ENCODE measurements at regions not wholly inside any gene's neighbourhood (a gene's known extent, or its start where the extent isn't known, plus 50 kb on each side); places are given as distances from the start of the nearest gene placed in this dataset.

DNA sequence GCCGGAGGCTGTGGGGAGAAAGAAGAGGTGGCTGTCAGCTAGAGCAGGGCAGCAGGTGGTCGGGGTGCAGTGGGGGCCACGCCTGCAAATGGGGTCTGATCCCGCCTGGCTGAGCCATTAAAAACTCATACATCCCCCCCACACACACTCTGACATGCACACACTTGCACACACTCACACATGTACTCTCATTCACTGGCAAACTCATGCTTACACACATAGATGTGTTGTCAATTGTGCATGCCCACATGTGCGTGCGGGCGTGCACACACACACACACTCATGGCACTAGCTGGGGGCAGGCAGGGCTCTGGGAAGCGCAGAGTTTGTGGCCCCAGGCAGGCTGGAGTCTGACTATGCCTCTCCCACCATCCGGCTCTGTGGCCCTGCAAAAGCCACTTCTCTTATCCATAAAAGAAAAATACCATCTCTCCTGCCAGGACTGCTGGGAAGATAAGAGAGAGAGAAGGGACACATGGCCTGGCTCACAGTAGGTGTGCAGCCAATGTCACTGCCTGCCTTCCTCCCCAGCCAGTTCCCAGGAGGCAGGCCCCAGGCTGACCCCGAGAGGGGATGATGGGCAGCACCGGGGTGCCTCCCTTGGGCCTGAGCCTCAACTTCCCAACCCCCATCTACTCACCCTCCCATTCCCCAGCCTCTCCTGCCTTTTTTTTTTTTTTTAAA, 163.5 kb upstream of the LINGO1 start:
- 68 to 81% (median 75%) methylated on average over 7 to 11 of the region's 11 CpGs for WGBS, 5 donors
- DNase-seq: no peak
- H3K4me3 ChIP-seq: no peak overlapping the region
- H3K27me3 ChIP-seq: peaks cover 0 to 25% (median 8%) of the 10 kb centered on the region in 3 donors
- TF ChIP-seq POLR2AphosphoS5 (IDR thresholded peaks at IDR 0.05) (no peak), POLR2A (IDR thresholded peaks at IDR 0.05) (no peak), EP300 (IDR thresholded peaks at IDR 0.05) (no peak)
- TF ChIP-seq, protein P1, sequence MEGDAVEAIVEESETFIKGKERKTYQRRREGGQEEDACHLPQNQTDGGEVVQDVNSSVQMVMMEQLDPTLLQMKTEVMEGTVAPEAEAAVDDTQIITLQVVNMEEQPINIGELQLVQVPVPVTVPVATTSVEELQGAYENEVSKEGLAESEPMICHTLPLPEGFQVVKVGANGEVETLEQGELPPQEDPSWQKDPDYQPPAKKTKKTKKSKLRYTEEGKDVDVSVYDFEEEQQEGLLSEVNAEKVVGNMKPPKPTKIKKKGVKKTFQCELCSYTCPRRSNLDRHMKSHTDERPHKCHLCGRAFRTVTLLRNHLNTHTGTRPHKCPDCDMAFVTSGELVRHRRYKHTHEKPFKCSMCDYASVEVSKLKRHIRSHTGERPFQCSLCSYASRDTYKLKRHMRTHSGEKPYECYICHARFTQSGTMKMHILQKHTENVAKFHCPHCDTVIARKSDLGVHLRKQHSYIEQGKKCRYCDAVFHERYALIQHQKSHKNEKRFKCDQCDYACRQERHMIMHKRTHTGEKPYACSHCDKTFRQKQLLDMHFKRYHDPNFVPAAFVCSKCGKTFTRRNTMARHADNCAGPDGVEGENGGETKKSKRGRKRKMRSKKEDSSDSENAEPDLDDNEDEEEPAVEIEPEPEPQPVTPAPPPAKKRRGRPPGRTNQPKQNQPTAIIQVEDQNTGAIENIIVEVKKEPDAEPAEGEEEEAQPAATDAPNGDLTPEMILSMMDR (IDR thresholded peaks at IDR 0.05): no peak
- H3K27ac ChIP-seq: no peak overlapping the region
- no peaks in the 10 kb centered on the region for H3K4me1 ChIP-seq
- no peaks in the 10 kb centered on the region for H3K9me3 ChIP-seq
- intact Hi-C loops (cut with DNase I; ENCODE audit: low total_unique reads): no loop called here
- H3K36me3 ChIP-seq: no peaks in the 10 kb centered on the region

DNA sequence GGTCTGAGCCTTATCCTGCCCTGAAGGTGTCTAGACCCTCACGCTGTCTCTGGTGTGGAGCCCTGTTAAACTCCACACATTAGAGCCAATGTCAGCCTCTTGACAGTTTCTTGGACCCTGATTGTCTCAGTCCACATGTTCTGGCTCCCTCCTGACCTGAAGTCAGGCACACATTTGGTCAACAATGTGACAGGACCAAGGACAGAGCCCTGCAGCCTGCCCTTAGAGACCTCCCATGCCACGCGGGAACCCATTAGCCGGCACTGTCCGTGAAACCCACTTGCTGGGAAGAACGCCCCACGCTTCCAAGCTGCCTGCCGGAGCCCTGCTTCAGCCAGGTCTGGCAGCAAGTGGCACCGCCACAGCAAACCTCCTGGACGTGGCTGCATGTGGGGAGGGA, 162.7 kb upstream of the LINGO1 start:
- no peak for TF ChIP-seq POLR2AphosphoS5 (IDR thresholded peaks at IDR 0.05)
- TF ChIP-seq POLR2A (IDR thresholded peaks at IDR 0.05): no peak
- TF ChIP-seq, protein P1 (IDR thresholded peaks at IDR 0.05): no peak
- no peak for TF ChIP-seq EP300 (IDR thresholded peaks at IDR 0.05)
- Histone ChIP-seq H3K9me3 (no peaks in the 10 kb centered on the region), H3K4me3 (no peak overlapping the region), H3K27me3 (peaks cover 0 to 33% (median 8%) of the 10 kb centered on the region in 3 donors), H3K27ac (no peak overlapping the region), H3K4me1 (no peaks in the 10 kb centered on the region), H3K36me3 (no peaks in the 10 kb centered on the region)
- intact Hi-C loops (cut with DNase I; ENCODE audit: low total_unique reads): no loop called here
- no peak for DNase-seq
- WGBS, 5 donors: 63 to 77% (median 69%) methylated on average over 8 to 10 of the region's 10 CpGs

DNA sequence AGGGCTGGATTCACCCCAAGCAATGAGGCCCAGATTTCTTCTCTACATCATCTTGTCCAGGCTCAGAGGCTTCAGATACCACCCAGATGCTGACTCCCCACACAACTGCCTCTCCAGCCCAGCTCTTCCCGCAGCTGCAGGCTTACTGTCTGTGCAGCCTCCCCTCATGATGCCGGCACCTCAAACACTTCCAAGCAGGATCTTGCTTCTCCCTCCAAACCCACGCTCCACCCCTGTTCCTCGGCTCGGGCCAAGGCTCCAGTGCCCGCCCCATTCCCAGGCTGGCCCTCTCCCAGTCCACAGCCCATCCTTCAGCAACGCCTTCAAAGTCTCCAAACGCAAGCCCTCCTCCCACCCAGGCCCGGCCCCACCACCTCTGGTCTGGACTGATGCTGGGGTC, 159.2 kb upstream of the LINGO1 start:
- peak in 1 of 2 donors; percentile 45 for DNase-seq
- no peaks in the 10 kb centered on the region for H3K36me3 ChIP-seq
- 70 to 82% (median 78%) methylated on average over 9 of the region's 9 CpGs for WGBS, 5 donors
- H3K4me3 ChIP-seq: no peak overlapping the region
- H3K27ac ChIP-seq: no peak overlapping the region
- no peaks in the 10 kb centered on the region for H3K9me3 ChIP-seq
- intact Hi-C loops (cut with DNase I; ENCODE audit: low total_unique reads): no loop called here
- no peak for TF ChIP-seq EP300 (IDR thresholded peaks at IDR 0.05)
- H3K4me1 ChIP-seq: no peaks in the 10 kb centered on the region
- H3K27me3 ChIP-seq: peaks cover 0 to 44% (median 8%) of the 10 kb centered on the region in 3 donors

DNA sequence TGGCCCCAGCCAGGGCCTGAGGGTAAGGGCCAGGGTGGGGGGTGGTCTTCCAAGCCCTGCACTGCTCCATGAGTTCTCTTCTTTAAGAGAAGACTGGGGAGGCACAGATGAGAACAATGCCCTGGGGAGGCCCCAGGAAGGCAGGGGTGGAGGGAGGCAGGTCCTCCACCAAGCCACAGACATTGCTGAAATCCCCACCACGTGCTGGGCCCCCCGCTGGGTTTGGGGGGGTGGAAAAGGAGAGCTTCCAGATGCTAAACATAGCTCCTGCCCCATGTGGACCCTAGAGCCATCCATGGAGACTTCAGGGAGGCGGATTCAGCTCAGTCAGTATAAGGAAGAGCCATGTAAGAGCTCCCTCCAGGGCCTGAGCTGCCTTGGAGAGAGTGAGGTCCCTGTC, 157.8 kb upstream of the LINGO1 start:
- Histone ChIP-seq H3K4me3 (no peak overlapping the region), H3K27ac (no peak overlapping the region), H3K36me3 (no peaks in the 10 kb centered on the region), H3K4me1 (no peaks in the 10 kb centered on the region), H3K9me3 (no peaks in the 10 kb centered on the region), H3K27me3 (peaks cover 0 to 48% (median under 1%) of the 10 kb centered on the region in 3 donors)
- no peak for TF ChIP-seq EP300 (IDR thresholded peaks at IDR 0.05)
- no peak for TF ChIP-seq POLR2AphosphoS5 (IDR thresholded peaks at IDR 0.05)
- WGBS, 5 donors: 38 to 59% (median 48%) methylated on average over 3 of the region's 3 CpGs
- no peak for DNase-seq
- intact Hi-C loops (cut with DNase I; ENCODE audit: low total_unique reads): no loop called here

DNA sequence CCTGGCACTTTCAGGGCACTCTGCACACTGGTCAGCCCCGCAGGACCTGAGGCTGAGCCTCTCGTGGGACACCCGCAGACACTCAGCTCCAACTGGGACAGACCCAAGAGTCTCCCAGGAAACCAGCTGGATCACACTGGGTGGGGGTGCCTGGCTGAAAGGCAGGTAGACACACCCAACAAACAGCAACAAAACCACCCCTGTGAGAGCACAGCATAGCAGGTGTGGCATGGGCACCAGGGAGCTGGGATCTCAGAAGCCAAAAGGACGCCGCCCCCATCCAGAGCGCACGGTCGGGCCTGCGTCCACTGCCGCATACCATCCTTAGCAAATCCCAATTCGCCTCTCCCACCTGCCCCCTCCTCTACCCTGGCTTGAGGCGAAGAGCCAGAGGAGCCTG, 154.2 kb upstream of the LINGO1 start:
- no peak for DNase-seq
- Histone ChIP-seq H3K27me3 (peaks cover 0 to 63% (median 0%) of the 10 kb centered on the region in 3 donors), H3K9me3 (no peaks in the 10 kb centered on the region), H3K36me3 (no peaks in the 10 kb centered on the region), H3K4me3 (no peak overlapping the region), H3K4me1 (no peaks in the 10 kb centered on the region), H3K27ac (no peak overlapping the region)
- 53 to 67% (median 63%) methylated on average over 3 to 12 of the region's 12 CpGs for WGBS, 5 donors
- intact Hi-C loops (cut with DNase I; ENCODE audit: low total_unique reads): no loop called here
- TF ChIP-seq EP300 (IDR thresholded peaks at IDR 0.05): no peak
- TF ChIP-seq POLR2A (IDR thresholded peaks at IDR 0.05): no peak
- TF ChIP-seq, protein P1 (IDR thresholded peaks at IDR 0.05): no peak
- TF ChIP-seq POLR2AphosphoS5 (IDR thresholded peaks at IDR 0.05): no peak
